Fibroblast of peridontal ligament (primary cell): ENCODE measurements at regions not wholly inside any gene's neighbourhood (a gene's known extent, or its start where the extent isn't known, plus 50 kb on each side); places are given as distances from the start of the nearest gene placed in this dataset.
"Not testable (repeated sequence)": the region's sequence is repeated elsewhere in the genome, so short reads cannot be mapped to it uniquely, and the experiment has no call there.

Experiments used
- DNase-seq: peaks from one replicate; pipeline ENCODE4 v3.0.0-alpha.2; 2010; ENCODE audit errors: extremely low read depth

- no peak for DNase-seq
Observed at GRCh38 chr1:213585402-213585801, 402.4 kb upstream of the PROX1 start.

GRCh38 chr1:213585959-213586586 is 401.7 kb upstream of the PROX1 start:
- no peak for DNase-seq

- DNase-seq: no peak
Observed at GRCh38 chr1:213586587-213586972, 401.2 kb upstream of the PROX1 start.

GRCh38 chr1:213596729-213597128 is 391.0 kb upstream of the PROX1 start:
- DNase-seq: no peak

GRCh38 chr1:213598263-213598662 is 389.5 kb upstream of the PROX1 start:
- DNase-seq: no peak

GRCh38 chr1:213600879-213601278 is 386.9 kb upstream of the PROX1 start:
- no peak for DNase-seq

GRCh38 chr1:213601705-213602104 is 386.1 kb upstream of the PROX1 start:
- DNase-seq: not testable (repeated sequence)

- DNase-seq: no peak
Observed at GRCh38 chr1:213602796-213603486, 384.8 kb upstream of the PROX1 start.

GRCh38 chr1:213604477-213604876 is 383.3 kb upstream of the PROX1 start:
- no peak for DNase-seq

GRCh38 chr1:213605732-213606131 is 382.0 kb upstream of the PROX1 start:
- DNase-seq: no peak

GRCh38 chr1:213606252-213606820 is 381.4 kb upstream of the PROX1 start:
- no peak for DNase-seq

- no peak for DNase-seq
Observed at GRCh38 chr1:213613549-213613948, 374.2 kb upstream of the PROX1 start.

GRCh38 chr1:213615226-213615916 is 372.4 kb upstream of the PROX1 start:
- no peak for DNase-seq

GRCh38 chr1:213617133-213617532 is 370.6 kb upstream of the PROX1 start:
- DNase-seq: no peak

- DNase-seq: no peak
Observed at GRCh38 chr1:213618094-213618493, 369.7 kb upstream of the PROX1 start.

- DNase-seq: no peak
Observed at GRCh38 chr1:213619026-213619425, 368.7 kb upstream of the PROX1 start.

GRCh38 chr1:213621077-213621476 is 366.7 kb upstream of the PROX1 start:
- DNase-seq: no peak

GRCh38 chr1:213622365-213623063 is 365.3 kb upstream of the PROX1 start:
- DNase-seq: no peak

- no peak for DNase-seq
Observed at GRCh38 chr1:213623064-213623581, 364.6 kb upstream of the PROX1 start.

- no peak for DNase-seq
Observed at GRCh38 chr1:213623862-213624261, 363.9 kb upstream of the PROX1 start.

- DNase-seq: not testable (repeated sequence)
Observed at GRCh38 chr1:213636778-213637177, 351.0 kb upstream of the PROX1 start.

- DNase-seq: no peak
Observed at GRCh38 chr1:213641312-213641711, 346.5 kb upstream of the PROX1 start.
